Smooth muscle cell (in vitro differentiated cells): ENCODE measurements at regions not wholly inside any gene's neighbourhood (a gene's known extent, or its start where the extent isn't known, plus 50 kb on each side); places are given as distances from the start of the nearest gene placed in this dataset.
A peak's percentile ranks its signal among the peaks of the same experiment; 100 is the strongest.

Source experiments
- DNase-seq: peaks from one replicate; lab custom pipeline; 2025; ENCODE audit not compliant: unreplicated experiment; lab: John Stamatoyannopoulos, UW
- H2AFZ ChIP-seq: fragments of 200-600 bp; sonication (generic); 2 replicates; pipeline ENCODE4 v1.6.0; 2016; ENCODE audit warnings: antibody characterized with exemption, low read depth, mild to moderate bottlenecking
- H3F3A ChIP-seq: fragments of 200-600 bp; sonication (generic); 2 replicates; pipeline ENCODE4 v1.6.0; 2017; ENCODE audit warnings: antibody characterized with exemption, low read depth
- H3K27ac ChIP-seq: fragments of 200-600 bp; sonication (generic); 2 replicates; pipeline ENCODE4 v1.5.1; 2016; ENCODE audit warnings: low read depth, mild to moderate bottlenecking
- H3K27me3 ChIP-seq: fragments of 200-600 bp; sonication (generic); 2 replicates; pipeline ENCODE4 v1.6.1; 2016; ENCODE audit warnings: low read depth, mild to moderate bottlenecking
- H3K36me3 ChIP-seq: fragments of 200-600 bp; sonication (generic); 2 replicates; pipeline ENCODE4 v1.5.1; 2016; ENCODE audit warnings: low read depth
- H3K4me1 ChIP-seq: fragments of 200-600 bp; sonication (generic); 2 replicates; pipeline ENCODE4 v1.5.1; 2016; ENCODE audit warnings: low read depth
- H3K4me2 ChIP-seq: fragments of 200-600 bp; sonication (generic); 2 replicates; pipeline ENCODE4 v1.6.0; 2016; ENCODE audit warnings: mild to moderate bottlenecking
- H3K4me3 ChIP-seq: fragments of 200-600 bp; sonication (generic); 2 replicates; pipeline ENCODE4 v1.5.1; 2016; ENCODE audit warnings: mild to moderate bottlenecking
- H3K79me2 ChIP-seq: fragments of 200-600 bp; sonication (generic); 2 replicates; pipeline ENCODE4 v1.6.0; 2016; ENCODE audit warnings: low read depth, mild to moderate bottlenecking
- H3K9ac ChIP-seq: fragments of 200-600 bp; sonication (generic); 2 replicates; pipeline ENCODE4 v1.6.0; 2016; ENCODE audit warnings: low read depth
- H3K9me3 ChIP-seq: fragments of 200-600 bp; sonication (generic); replicated peaks from 2 replicates; pipeline ENCODE4 v1.5.1; 2016; ENCODE audit warnings: low read depth
- H4K20me1 ChIP-seq: fragments of 200-600 bp; sonication (generic); 2 replicates; pipeline ENCODE4 v1.6.0; 2016; ENCODE audit warnings: low read depth
- WGBS: methylation state at CpG from one replicate; pipeline ENCODE4 v1.1.7; 2016; ENCODE audit warnings: low lambda C conversion rate; 5-methylcytosine and 5-hydroxymethylcytosine counted together
- TF ChIP-seq, protein P1 (sequence below): fragments of 200-600 bp; sonication (generic); IDR thresholded peaks from 2 replicates; pipeline ENCODE4 v1.5.1; 2017; ENCODE audit warnings: borderline replicate concordance, mild to moderate bottlenecking, antibody characterized with exemption; ENCODE audit not compliant: insufficient read depth, poor library complexity, severe bottlenecking

DNA sequence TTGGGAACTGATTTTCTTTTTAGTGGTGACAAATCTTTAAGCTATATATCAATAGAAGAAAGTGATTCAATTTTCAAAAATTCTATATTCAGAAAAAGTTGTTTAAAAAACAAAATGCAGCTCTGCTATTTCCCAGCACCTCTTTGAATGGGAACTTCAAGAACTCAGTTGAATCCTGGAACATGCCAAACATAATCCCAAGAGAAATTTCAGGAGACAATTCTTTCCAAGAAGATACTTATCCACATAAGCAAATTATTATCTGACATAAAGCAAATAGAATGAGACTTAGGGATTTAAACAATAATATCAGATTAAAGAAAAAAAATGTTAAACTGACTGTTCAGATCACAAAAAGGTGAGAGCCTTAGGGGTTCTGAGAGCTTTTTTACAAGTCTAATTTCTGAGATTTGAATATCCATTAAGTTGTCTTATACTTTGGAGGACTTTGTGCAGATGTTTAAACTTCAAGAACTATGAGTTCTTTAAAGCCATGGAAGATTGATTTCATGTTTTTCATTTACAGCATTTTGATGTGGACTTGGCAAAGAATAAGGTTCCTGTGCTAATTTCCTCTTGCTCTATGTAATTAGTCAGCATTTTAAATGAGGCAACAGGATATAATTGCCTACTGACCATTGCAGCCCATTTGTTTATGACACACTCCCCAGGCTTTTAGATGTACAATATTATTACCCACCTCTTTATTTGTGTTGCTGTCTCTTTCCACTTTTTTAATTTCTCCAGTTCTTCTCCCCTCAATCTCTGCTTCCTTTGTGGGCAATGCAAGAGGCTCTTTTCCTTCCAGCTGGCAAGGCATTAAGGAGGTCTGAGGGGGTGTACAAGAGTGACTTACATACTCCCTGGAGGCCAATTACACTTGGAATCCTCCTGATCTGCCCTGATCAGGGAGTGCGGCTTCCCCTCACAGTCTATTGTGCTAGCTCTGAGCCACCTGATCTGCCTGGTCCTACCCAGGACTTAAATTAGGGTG lies 419.1 kb downstream of the NR2F1-AS1 start:
- WGBS, result 39% methylated on average over 1 of the region's 1 CpG
- H3K9ac ChIP-seq, result peak overlapping the region; percentile 86
- peak overlapping the region; percentile 78 for H3K4me2 ChIP-seq
- H3K79me2 ChIP-seq, result no peaks in the 10 kb centered on the region
- no peak overlapping the region for H3K4me3 ChIP-seq
- peak overlapping the region; percentile 40 for H2AFZ ChIP-seq
- peaks cover 3% of the 10 kb centered on the region for H3F3A ChIP-seq
- H3K9me3 ChIP-seq, result no peaks in the 10 kb centered on the region
- H3K27ac ChIP-seq, result peak overlapping the region; percentile 98
- DNase-seq, result no peak
- no peaks in the 10 kb centered on the region for H4K20me1 ChIP-seq
- H3K4me1 ChIP-seq, result peaks cover 42% of the 10 kb centered on the region
- H3K27me3 ChIP-seq, result no peaks in the 10 kb centered on the region
- TF ChIP-seq, protein P1, sequence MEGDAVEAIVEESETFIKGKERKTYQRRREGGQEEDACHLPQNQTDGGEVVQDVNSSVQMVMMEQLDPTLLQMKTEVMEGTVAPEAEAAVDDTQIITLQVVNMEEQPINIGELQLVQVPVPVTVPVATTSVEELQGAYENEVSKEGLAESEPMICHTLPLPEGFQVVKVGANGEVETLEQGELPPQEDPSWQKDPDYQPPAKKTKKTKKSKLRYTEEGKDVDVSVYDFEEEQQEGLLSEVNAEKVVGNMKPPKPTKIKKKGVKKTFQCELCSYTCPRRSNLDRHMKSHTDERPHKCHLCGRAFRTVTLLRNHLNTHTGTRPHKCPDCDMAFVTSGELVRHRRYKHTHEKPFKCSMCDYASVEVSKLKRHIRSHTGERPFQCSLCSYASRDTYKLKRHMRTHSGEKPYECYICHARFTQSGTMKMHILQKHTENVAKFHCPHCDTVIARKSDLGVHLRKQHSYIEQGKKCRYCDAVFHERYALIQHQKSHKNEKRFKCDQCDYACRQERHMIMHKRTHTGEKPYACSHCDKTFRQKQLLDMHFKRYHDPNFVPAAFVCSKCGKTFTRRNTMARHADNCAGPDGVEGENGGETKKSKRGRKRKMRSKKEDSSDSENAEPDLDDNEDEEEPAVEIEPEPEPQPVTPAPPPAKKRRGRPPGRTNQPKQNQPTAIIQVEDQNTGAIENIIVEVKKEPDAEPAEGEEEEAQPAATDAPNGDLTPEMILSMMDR, result no peak
- H3K36me3 ChIP-seq, result no peaks in the 10 kb centered on the region

DNA sequence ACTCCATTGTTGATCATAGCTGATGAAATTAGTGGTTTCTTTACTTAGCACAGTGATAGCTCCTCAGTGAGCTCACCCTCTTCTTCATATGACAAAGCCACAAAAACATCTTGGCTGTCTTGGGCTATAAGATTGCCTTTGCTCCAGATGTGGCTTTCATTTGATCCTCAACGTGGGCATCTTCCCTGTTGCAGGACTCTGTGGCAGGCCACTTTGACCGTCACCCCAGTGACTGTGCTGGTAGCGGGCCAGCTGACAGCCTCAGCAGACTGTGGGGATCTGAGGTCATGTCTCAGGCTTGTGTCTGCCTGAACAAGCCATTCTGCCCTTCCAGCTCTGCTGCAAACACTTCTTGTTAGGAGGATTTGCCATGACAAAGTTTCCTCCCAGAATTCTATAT lies 422.2 kb downstream of the NR2F1-AS1 start:
- H3K27ac ChIP-seq, result peak overlapping the region; percentile 58
- H3K4me1 ChIP-seq, result peaks cover 28% of the 10 kb centered on the region
- H3F3A ChIP-seq, result peaks cover 3% of the 10 kb centered on the region
- no peak overlapping the region for H3K4me3 ChIP-seq
- peak overlapping the region; percentile 40 for H2AFZ ChIP-seq
- 48% methylated on average over 3 of the region's 3 CpGs for WGBS
- DNase-seq, result no peak
- no peaks in the 10 kb centered on the region for H3K9me3 ChIP-seq
- no peak overlapping the region for H3K9ac ChIP-seq
- H3K27me3 ChIP-seq, result no peaks in the 10 kb centered on the region
- TF ChIP-seq, protein P1, result no peak
- no peaks in the 10 kb centered on the region for H3K36me3 ChIP-seq
- no peak overlapping the region for H3K4me2 ChIP-seq
- H3K79me2 ChIP-seq, result no peaks in the 10 kb centered on the region
- H4K20me1 ChIP-seq, result no peaks in the 10 kb centered on the region

DNA sequence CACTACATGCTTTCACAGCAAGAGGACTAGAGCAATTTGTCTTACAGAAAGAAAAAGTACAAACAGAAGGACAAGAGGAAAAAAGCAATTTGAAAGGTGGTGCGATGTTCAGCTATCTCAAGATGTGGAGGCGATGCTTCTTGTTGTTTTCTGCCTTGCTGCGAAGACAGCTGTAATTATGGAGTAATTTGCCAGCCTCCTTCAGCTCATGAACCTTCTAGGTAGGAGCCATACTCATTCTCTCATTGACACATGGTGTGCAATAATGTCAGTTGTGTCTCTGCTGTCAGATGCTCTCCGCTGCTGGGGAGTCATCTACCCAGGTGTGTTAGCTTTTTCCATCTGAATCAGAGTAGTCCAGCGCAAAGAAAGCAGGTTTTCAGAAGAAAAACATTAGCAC lies 424.5 kb downstream of the NR2F1-AS1 start:
- no peak for DNase-seq

More for the DNA sequence above, 424.5 kb downstream of the NR2F1-AS1 start:
- Histone ChIP-seq H3K4me3 (no peak overlapping the region), H4K20me1 (no peaks in the 10 kb centered on the region), H3K79me2 (no peaks in the 10 kb centered on the region), H2AFZ (no peak overlapping the region), H3K36me3 (no peaks in the 10 kb centered on the region), H3F3A (no peaks in the 10 kb centered on the region), H3K27ac (no peak overlapping the region), H3K4me2 (no peak overlapping the region), H3K4me1 (peaks cover 22% of the 10 kb centered on the region), H3K9me3 (no peaks in the 10 kb centered on the region), H3K27me3 (no peaks in the 10 kb centered on the region), H3K9ac (no peak overlapping the region)
- 90% methylated on average over 5 of the region's 5 CpGs for WGBS
- TF ChIP-seq, protein P1, result no peak
